ENCODE measurements at regions not wholly inside any gene's neighbourhood (a gene's known extent, or its start where the extent isn't known, plus 50 kb on each side); places are given as distances from the start of the nearest gene placed in this dataset.

DNA sequence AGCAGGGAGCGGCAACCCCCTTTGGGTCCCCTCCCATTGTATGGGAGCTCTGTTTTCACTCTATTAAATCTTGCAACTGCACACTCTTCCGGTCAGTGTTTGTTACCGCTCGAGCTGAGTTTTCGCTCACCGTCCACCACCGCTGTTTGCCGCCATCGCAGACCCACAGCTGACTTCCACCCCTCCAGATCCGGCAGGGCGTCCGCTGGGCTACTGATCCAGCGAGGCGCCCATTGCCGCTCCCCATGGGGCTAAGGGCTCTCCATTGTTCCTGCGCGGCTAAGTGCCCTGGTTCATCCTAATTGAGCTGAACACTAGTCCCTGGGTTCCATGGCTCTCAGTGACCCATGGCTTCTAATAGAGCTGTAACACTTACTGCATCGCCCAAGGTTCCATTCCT is 115.6 kb upstream of the AUTS2 start:
- no peak for TF ChIP-seq EZH2 (IDR thresholded peaks at IDR 0.05; ENCODE audit: borderline replicate concordance, low read depth, low read length, severe bottlenecking)
- TF ChIP-seq, protein P1, sequence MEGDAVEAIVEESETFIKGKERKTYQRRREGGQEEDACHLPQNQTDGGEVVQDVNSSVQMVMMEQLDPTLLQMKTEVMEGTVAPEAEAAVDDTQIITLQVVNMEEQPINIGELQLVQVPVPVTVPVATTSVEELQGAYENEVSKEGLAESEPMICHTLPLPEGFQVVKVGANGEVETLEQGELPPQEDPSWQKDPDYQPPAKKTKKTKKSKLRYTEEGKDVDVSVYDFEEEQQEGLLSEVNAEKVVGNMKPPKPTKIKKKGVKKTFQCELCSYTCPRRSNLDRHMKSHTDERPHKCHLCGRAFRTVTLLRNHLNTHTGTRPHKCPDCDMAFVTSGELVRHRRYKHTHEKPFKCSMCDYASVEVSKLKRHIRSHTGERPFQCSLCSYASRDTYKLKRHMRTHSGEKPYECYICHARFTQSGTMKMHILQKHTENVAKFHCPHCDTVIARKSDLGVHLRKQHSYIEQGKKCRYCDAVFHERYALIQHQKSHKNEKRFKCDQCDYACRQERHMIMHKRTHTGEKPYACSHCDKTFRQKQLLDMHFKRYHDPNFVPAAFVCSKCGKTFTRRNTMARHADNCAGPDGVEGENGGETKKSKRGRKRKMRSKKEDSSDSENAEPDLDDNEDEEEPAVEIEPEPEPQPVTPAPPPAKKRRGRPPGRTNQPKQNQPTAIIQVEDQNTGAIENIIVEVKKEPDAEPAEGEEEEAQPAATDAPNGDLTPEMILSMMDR (IDR thresholded peaks at IDR 0.05; ENCODE audit: borderline replicate concordance, extremely low read depth, low read length, poor library complexity, severe bottlenecking) = no peak

Measured in DND-41 (cell line).